Inflammatory macrophage treated with lipopolysaccharide for 1 hour (primary cell): ENCODE measurements at regions not wholly inside any gene's neighbourhood (a gene's known extent, or its start where the extent isn't known, plus 50 kb on each side); places are given as distances from the start of the nearest gene placed in this dataset.

ENCODE experiments used
- DNase-seq, 2 donors: peaks; one replicate each; pipeline ENCODE4 v3.0.0-alpha.2; 2020 to 2022

GRCh38 chr12:115240251-115240650 is 556.3 kb upstream of the TBX3 start:
- DNase-seq = no peak

DNA sequence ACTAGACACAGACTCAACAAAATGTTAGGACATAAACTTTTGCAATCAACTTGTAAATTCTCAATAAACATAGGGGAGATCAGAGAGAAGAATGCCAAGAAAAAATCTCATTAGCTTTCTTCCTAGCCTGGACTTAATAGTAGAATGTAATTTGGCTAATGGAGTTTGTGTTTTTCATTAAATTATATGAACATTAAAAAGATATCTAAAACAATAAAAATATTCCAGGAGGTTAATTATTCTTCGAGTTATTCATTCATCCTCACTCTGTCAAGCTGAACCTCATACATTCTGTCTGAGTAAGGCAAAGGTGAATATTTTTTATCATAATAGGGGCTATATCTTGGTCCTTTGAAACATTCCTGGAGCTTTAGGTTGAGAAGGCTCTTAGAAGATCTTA is 551.9 kb upstream of the TBX3 start:
- no peak for DNase-seq

DNA sequence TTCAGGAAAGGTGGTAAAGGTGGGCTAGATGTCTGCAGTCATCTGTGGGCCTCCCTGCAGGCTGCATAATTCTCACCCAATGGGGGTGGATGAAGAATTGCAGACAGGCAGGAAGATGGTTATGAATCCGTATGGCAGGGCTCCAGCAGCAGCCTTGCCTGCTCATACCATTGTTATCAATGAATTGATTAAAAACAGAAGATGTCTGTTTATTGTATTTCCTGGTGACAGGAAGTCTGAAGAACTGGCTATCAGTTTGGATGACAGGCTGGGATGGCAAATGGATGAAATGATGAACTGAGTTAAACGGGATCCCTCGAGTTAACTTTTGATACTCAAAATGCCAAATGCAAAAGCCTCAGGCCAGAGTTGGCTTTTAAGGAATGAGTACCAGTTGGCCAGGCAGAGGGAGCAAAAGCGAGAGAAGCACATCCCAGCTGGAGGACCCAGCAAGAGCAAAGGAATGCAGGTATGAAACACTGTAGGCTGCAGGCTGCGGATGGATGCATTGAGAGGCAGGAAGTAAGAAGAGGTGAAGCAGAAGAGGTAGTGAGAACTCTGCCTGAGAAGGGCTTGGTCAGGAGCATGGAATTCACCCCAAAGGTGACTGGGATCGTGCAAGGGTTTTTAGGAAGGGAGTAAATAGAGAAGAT is 550.0 kb upstream of the TBX3 start:
- DNase-seq = no peak

GRCh38 chr12:115232455-115233156 is 548.6 kb upstream of the TBX3 start:
- DNase-seq = no peak

GRCh38 chr12:115230606-115231005 is 546.6 kb upstream of the TBX3 start:
- no peak for DNase-seq

DNA sequence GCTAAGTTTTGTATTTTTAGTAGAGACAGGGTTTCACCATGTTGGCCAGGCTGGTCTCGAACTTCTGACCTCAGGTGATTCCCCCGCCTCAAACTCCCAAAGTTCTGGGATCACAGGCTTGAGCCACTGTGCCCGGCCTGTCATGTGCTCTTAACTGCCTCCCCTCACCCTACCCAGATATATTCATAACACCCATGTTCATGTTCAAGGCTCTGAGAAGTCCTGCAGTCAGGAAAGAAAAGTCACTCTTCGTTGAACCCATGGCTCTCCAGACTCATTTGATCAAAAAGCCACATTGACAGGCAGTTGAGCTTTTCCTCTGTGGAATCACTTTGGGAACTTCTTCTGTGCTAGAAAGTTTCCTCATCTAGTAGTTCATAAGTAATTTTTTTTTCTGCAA is 545.5 kb upstream of the TBX3 start:
- DNase-seq = no peak

GRCh38 chr12:115228434-115228833 is 544.5 kb upstream of the TBX3 start:
- no peak for DNase-seq

DNA sequence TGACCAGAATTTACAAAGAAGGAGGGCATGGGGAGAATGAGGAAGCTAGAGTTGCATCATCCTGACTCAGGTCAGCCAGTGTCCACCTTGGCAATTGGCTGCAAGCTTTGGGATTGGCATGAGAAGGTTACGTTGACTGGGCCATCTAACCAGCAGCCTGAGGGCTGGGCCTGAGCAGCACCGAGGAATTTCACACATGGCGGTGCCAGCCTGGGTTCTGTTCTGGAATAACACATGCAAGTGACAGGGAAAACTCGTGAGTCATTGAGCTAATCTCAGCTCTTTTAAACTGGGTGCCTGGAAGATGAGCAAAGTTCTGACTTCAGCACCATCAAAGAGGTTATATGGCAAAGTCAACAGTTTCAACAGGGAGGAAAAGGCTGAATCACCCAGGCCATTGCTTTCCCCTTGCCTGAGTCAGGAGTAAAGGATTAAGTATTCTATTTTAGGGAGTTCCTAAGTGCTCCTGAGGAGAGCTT is 543.2 kb upstream of the TBX3 start:
- DNase-seq = no peak

DNA sequence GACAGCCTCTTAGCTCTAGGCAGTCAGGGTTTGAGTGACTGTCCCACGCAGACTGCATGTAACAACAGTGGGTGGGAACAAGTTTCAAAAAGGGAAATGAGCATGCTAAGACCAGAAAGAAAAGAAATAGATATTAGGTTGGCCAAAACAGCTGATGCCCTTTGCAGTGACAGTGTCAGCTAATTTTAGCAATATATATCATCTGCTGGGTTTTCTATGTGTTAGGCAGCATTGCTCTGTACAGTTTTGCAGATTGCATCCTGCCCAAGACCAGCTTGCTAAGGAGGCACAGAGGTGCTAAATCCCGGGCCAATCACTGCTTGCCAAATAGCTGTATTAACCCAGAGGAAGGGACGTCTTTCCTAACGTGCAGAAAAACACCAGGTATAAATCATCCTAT is 541.9 kb upstream of the TBX3 start:
- no peak for DNase-seq

- no peak for DNase-seq
Measured at GRCh38 chr12:115223991-115224390, 540.0 kb upstream of the TBX3 start.

DNA sequence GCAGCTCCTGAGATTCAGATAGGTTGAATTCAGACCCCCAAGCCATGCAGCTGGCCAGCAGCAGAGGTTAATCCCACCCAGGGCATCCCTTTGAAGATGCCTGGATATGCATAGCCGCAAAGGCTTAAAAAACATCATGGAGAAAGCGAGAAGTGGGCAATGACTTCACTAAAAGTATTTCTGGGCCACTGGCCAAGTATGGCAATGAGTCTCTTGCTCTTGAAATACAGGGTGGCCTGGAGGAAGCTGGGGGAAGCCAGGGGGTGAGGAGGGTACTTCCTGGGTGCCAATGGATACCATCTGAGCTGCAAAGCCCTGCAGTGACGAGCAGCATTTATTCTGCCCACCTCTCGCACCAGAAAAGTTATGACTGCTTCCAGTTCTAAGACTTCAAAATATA is 539.3 kb upstream of the TBX3 start:
- DNase-seq = no peak

- DNase-seq = no peak
Measured at GRCh38 chr12:115222220-115222619, 538.2 kb upstream of the TBX3 start.

GRCh38 chr12:115216301-115216700 is 532.3 kb upstream of the TBX3 start:
- no peak for DNase-seq

DNA sequence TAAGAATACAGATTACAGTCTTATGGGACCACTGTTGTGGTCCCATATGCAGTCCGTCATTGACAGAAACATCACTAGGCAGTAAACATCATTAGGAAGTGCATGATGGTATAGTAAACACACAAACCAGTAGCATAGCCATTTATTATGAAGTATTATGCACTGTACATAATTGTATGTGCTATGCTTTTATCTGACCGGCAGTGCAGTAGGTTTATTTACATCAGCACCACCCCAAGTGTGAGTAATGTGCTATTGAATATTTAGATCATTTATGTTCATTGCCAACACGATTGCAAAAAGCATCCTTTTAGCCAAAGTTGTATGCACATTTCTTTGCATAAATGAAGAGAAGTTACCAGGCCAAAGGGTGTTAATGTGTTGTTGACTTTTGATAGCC is 531.6 kb upstream of the TBX3 start:
- DNase-seq = no peak

DNA sequence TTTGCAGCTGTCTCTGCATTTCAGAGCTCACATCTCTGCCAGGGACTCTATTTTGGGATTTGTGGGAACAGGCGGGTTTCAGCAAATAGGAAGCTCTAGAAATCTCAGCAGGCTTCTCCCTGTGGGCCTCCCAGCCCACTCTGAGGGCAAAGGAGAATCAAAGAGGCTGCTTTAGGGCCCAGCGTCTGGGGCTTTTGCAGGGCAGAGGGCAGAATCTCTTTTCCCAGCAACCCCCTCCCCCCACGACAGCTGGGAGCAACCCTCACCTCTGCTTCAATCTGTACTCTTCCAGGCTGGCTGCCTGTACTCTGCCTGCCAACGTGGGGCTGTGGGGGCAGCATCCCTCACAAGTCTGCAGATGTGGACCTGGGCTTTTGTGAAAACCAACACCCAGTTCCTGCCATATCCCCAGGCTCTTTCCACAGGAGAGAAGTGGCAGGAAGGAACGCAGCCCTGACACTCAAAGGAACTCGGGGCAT is 529.6 kb upstream of the TBX3 start:
- no peak for DNase-seq

GRCh38 chr12:115213118-115213517 is 529.1 kb upstream of the TBX3 start:
- no peak for DNase-seq

- no peak for DNase-seq
Measured at GRCh38 chr12:115212356-115212755, 528.4 kb upstream of the TBX3 start.

DNA sequence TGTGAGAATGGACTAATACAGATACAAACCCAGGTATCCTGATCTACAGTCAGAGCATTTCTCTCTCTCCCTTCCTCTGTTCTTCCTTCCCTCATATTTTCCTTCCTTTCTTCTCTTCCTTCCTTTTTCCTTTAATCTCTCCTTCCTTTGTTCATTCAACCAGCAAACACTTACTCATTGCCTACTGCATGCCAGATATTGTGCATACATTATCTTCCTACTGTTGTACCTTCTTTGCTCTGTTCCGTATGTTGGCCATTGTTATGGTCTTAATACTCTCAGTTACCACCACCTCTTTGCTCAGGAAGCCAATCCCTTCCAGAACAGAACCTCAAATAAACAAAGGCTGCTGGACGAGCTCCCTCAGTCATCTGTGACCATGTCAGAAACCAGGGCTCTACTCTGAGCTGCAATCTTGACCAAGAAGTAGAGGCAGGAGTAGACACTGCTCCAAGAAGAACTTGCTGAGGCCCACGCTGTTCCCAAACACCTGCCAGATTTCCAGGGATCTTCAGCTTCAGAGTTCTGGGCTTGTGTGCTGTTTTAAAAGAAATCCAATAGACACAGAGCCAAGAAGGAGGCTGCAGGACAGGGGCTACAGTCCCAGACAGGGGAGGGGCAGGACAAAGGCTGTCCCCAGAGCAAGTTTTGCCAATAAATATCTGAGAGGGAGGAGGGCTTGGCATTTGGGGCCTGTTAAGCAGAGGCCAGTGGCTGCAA is 526.7 kb upstream of the TBX3 start:
- DNase-seq = no peak

GRCh38 chr12:115209230-115209629 is 525.3 kb upstream of the TBX3 start:
- DNase-seq = no peak

- DNase-seq = no peak
Measured at GRCh38 chr12:115208098-115208497, 524.1 kb upstream of the TBX3 start.

DNA sequence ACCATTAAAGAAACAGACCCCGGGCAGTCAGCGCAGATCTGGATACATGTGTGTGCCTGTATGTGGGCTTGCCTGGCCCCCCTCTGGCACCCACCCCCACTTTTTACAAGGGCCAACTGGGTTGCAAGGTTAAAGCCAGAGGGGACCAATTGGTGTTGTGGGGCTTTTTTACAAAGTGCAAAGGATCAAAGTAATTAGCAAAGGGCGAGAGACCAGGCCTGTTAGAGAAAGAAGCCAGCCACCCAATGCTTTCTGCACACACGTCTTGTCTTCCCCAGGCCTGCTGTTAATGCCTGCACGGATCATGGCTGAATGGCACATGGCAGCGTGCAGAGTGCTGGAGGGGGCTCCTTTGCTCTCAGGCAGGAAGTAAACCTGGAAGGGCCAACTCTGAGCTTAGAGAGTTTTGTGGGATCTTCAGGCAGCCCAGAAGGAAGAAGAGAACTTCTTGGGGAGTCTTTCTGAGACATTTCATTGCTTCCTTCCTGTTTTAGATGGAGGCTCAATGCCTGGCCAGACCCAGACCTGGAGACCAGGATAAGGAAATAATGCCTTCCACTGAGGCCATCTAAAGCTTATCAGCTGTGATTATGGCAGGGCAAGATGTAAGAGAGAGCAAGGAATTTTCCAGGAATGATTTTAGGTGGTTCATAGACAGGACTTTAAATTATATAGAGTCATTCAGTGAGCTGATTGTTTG is 523.4 kb upstream of the TBX3 start:
- no peak for DNase-seq

GRCh38 chr12:115206801-115207200 is 522.8 kb upstream of the TBX3 start:
- no peak for DNase-seq

DNA sequence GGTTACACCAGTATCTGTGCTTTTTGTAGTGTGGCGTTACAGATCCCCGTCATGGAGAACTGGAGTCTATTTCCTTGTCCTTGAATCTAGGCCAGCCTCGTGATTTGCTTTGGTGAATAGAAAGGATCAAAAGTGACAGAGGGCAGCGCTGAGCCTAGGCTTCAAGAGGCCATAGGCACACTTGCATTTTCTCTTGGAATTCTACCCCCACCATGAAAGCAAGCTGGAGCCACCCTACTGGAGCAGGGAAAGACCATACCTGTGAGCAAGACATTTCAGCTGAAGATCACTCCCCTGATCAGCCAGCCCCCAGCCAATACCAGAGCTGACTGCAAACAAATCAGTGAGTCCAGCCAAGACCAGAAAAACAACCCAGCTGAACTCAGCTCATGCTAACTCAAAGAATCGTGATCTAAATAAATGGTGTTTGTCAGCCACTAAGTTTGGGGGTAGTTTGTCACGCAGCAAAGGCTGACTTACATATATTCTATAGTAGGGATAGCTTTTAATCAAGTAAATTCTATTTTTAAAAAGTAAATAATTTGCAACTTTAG is 521.9 kb upstream of the TBX3 start:
- DNase-seq = no peak
